ENCODE measurements at regions not wholly inside any gene's neighbourhood (a gene's known extent, or its start where the extent isn't known, plus 50 kb on each side); places are given as distances from the start of the nearest gene placed in this dataset.
A peak's percentile ranks its signal among the peaks of the same experiment; 100 is the strongest.

GRCh38 chr15:62708470-62708869, 334.1 kb upstream of the TPM1 start:
- DNase-seq (ENCODE audit: low read depth), result no peak

GRCh38 chr15:62709261-62709660, 333.3 kb upstream of the TPM1 start:
- no peak for DNase-seq (ENCODE audit: low read depth)

- DNase-seq (ENCODE audit: low read depth), result no peak
Observed at GRCh38 chr15:62711691-62712454, 330.7 kb upstream of the TPM1 start.

- DNase-seq (ENCODE audit: low read depth), result no peak
Observed at GRCh38 chr15:62712455-62712839, 330.1 kb upstream of the TPM1 start.

GRCh38 chr15:62715946-62716345, 326.6 kb upstream of the TPM1 start:
- no peak for DNase-seq (ENCODE audit: low read depth)

GRCh38 chr15:62717496-62717895, 325.1 kb upstream of the TPM1 start:
- DNase-seq (ENCODE audit: low read depth), result no peak

- DNase-seq (ENCODE audit: low read depth), result no peak
Observed at GRCh38 chr15:62719316-62719715, 323.2 kb upstream of the TPM1 start.

GRCh38 chr15:62722237-62722636, 320.3 kb upstream of the TPM1 start:
- DNase-seq (ENCODE audit: low read depth), result no peak

GRCh38 chr15:62726461-62726860, 316.1 kb upstream of the TPM1 start:
- DNase-seq (ENCODE audit: low read depth), result no peak

- no peak for DNase-seq (ENCODE audit: low read depth)
Observed at GRCh38 chr15:62727501-62727900, 315.0 kb upstream of the TPM1 start.

- DNase-seq (ENCODE audit: low read depth), result no peak
Observed at GRCh38 chr15:62730825-62731224, 311.7 kb upstream of the TPM1 start.

- DNase-seq (ENCODE audit: low read depth), result peak; percentile 35
Observed at GRCh38 chr15:62732078-62732477, 310.5 kb upstream of the TPM1 start.

GRCh38 chr15:62734706-62735105, 307.8 kb upstream of the TPM1 start:
- DNase-seq (ENCODE audit: low read depth), result no peak

- DNase-seq (ENCODE audit: low read depth), result no peak
Observed at GRCh38 chr15:62736756-62737155, 305.8 kb upstream of the TPM1 start.

- no peak for DNase-seq (ENCODE audit: low read depth)
Observed at GRCh38 chr15:62737551-62737950, 305.0 kb upstream of the TPM1 start.

GRCh38 chr15:62739082-62739481, 303.5 kb upstream of the TPM1 start:
- no peak for DNase-seq (ENCODE audit: low read depth)

- DNase-seq (ENCODE audit: low read depth), result no peak
Observed at GRCh38 chr15:62739507-62739906, 303.0 kb upstream of the TPM1 start.

GRCh38 chr15:62740141-62741004, 302.2 kb upstream of the TPM1 start:
- DNase-seq (ENCODE audit: low read depth), result no peak

- no peak for DNase-seq (ENCODE audit: low read depth)
Observed at GRCh38 chr15:62741106-62741505, 301.4 kb upstream of the TPM1 start.

- DNase-seq (ENCODE audit: low read depth), result peak; percentile 95
Observed at GRCh38 chr15:62742409-62743171, 300.0 kb upstream of the TPM1 start.

GRCh38 chr15:62745621-62746225, 296.8 kb upstream of the TPM1 start:
- no peak for DNase-seq (ENCODE audit: low read depth)

GRCh38 chr15:62748196-62748595, 294.4 kb upstream of the TPM1 start:
- no peak for DNase-seq (ENCODE audit: low read depth)
